GM23248 (cell line): ENCODE measurements at regions not wholly inside any gene's neighbourhood (a gene's known extent, or its start where the extent isn't known, plus 50 kb on each side); places are given as distances from the start of the nearest gene placed in this dataset.

Experiments
- EZH2 ChIP-seq: fragments of 200-600 bp; sonication (generic); IDR thresholded peaks from 2 replicates; pipeline ENCODE4 v1.6.1; 2018; ENCODE audit warnings: antibody characterized with exemption, mild to moderate bottlenecking; ENCODE audit not compliant: insufficient read depth, poor library complexity, severe bottlenecking
- EZH2phosphoT487 ChIP-seq: fragments of 200-600 bp; sonication (generic); IDR thresholded peaks from 2 replicates; pipeline ENCODE4 v1.6.1; 2018; ENCODE audit warnings: antibody characterized with exemption, moderate library complexity, mild to moderate bottlenecking, low read depth; ENCODE audit not compliant: insufficient read depth

GRCh38 chr13:33471204-33471603 is 185.6 kb upstream of the STARD13 start:
- TF ChIP-seq EZH2phosphoT487 = no peak
- TF ChIP-seq EZH2 = no peak
